OCI-LY3 (cell line): ENCODE measurements at regions not wholly inside any gene's neighbourhood (a gene's known extent, or its start where the extent isn't known, plus 50 kb on each side); places are given as distances from the start of the nearest gene placed in this dataset.

Experiments used
- H2AFZ ChIP-seq: fragments of 200-600, 300-600 bp; shearing (Covaris generic); 2 replicates; pipeline ENCODE4 v1.6.0; 2014; ENCODE audit warnings: antibody characterized with exemption, low read depth, low read length
- H3K27ac ChIP-seq: fragments of 200-600, 300-600 bp; sonication (generic); 2 replicates; pipeline ENCODE4 v1.5.1; 2014; ENCODE audit warnings: mild to moderate bottlenecking, low read length, moderate library complexity, mixed read lengths
- H3K27me3 ChIP-seq: fragments of 200-600, 300-600 bp; sonication (generic); 2 replicates; pipeline ENCODE4 v1.6.1; 2014; ENCODE audit warnings: low read depth, low read length, mixed read lengths
- H3K36me3 ChIP-seq: fragments of 200-600, 300-600 bp; sonication (generic); replicated peaks from 2 replicates; pipeline ENCODE3; 2014; ENCODE audit warnings: low read depth, low read length, mixed read lengths
- H3K4me1 ChIP-seq: fragments of 300-600, 200-600 bp; sonication (generic); 2 replicates; pipeline ENCODE4 v1.6.1; 2014; ENCODE audit warnings: low read length, mixed read lengths
- H3K4me2 ChIP-seq: fragments of 200-600, 300-600 bp; sonication (generic); 2 replicates; pipeline ENCODE4 v1.6.1; 2014; ENCODE audit warnings: low read length, mixed read lengths
- H3K4me3 ChIP-seq: fragments of 300-600, 200-600 bp; sonication (generic); 2 replicates; pipeline ENCODE4 v1.5.1; 2014; ENCODE audit warnings: antibody characterized with exemption, mild to moderate bottlenecking, low read length, moderate library complexity
- H3K79me2 ChIP-seq: fragments of 300-600, 200-600 bp; shearing (Covaris generic); 2 replicates; pipeline ENCODE4 v1.6.1; 2014; ENCODE audit warnings: mild to moderate bottlenecking, low read length, mixed read lengths
- H3K9ac ChIP-seq: fragments of 300-600, 200-600 bp; shearing (Covaris generic); 2 replicates; pipeline ENCODE4 v1.6.0; 2014; ENCODE audit warnings: mild to moderate bottlenecking, low read length, moderate library complexity
- H3K9me3 ChIP-seq: fragments of 200-600, 300-600 bp; shearing (Covaris generic); 2 replicates; pipeline ENCODE4 v1.6.1; 2014; ENCODE audit warnings: low read length, mixed read lengths; ENCODE audit not compliant: insufficient read depth
- H4K20me1 ChIP-seq: fragments of 200-600, 300-600 bp; sonication (generic); 2 replicates; pipeline ENCODE4 v1.6.1; 2016; ENCODE audit warnings: low read length, mixed read lengths; ENCODE audit not compliant: insufficient read depth
- EZH2phosphoT487 ChIP-seq: fragments of 200-600 bp; shearing (Covaris generic); IDR thresholded peaks from 2 replicates; pipeline ENCODE4 v1.6.1; 2018; ENCODE audit warnings: antibody characterized with exemption, mixed run types, low read depth
- TF ChIP-seq, protein P1 (sequence below): fragments of 200-600, 300-600 bp; sonication (generic); IDR thresholded peaks from 2 replicates; pipeline ENCODE4 v1.5.1; 2014; ENCODE audit warnings: antibody characterized with exemption, low read length, low read depth

DNA sequence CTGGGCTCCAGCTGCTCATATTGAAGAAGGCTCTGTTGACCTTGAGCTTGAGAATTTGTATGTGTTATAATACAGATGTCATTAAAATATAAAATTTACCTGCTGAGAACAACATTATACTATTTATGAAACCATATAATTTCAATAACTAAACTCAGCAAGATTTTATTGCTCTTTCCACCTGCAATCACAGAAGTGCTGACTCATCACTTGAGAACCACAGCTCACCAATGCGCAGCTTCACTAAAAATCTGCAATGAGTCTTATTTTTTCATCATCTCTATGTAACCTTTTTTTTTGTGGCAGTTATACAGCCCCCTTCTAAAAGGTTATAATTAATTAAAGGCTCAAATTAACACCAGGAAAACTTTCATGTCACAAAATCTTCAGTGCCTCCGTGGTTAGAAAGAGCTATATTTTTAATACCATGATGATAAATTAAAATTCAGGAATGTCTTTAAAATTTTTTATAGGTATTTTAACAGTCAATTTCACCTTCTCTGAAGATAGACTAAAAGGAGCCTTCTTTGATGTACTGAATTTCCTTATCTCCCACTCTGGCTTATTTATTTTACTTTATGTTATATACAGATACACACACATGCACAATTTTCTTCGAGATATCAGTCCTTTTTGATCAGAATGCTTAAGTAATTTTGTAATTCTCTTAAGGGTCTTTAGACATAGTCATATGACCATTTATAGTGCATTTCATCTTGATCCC lies 102.7 kb downstream of the EVX1 start:
- Histone ChIP-seq H3K4me1 (peaks cover under 1% of the 10 kb centered on the region), H3K36me3 (no peaks in the 10 kb centered on the region), H3K9ac (no peak overlapping the region), H4K20me1 (no peaks in the 10 kb centered on the region), H3K27me3 (no peaks in the 10 kb centered on the region), H2AFZ (no peak overlapping the region), H3K4me2 (no peak overlapping the region), H3K9me3 (no peaks in the 10 kb centered on the region), H3K27ac (no peak overlapping the region), H3K79me2 (no peaks in the 10 kb centered on the region), H3K4me3 (no peak overlapping the region)
- TF ChIP-seq, protein P1, sequence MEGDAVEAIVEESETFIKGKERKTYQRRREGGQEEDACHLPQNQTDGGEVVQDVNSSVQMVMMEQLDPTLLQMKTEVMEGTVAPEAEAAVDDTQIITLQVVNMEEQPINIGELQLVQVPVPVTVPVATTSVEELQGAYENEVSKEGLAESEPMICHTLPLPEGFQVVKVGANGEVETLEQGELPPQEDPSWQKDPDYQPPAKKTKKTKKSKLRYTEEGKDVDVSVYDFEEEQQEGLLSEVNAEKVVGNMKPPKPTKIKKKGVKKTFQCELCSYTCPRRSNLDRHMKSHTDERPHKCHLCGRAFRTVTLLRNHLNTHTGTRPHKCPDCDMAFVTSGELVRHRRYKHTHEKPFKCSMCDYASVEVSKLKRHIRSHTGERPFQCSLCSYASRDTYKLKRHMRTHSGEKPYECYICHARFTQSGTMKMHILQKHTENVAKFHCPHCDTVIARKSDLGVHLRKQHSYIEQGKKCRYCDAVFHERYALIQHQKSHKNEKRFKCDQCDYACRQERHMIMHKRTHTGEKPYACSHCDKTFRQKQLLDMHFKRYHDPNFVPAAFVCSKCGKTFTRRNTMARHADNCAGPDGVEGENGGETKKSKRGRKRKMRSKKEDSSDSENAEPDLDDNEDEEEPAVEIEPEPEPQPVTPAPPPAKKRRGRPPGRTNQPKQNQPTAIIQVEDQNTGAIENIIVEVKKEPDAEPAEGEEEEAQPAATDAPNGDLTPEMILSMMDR, result no peak
- no peak for TF ChIP-seq EZH2phosphoT487

DNA sequence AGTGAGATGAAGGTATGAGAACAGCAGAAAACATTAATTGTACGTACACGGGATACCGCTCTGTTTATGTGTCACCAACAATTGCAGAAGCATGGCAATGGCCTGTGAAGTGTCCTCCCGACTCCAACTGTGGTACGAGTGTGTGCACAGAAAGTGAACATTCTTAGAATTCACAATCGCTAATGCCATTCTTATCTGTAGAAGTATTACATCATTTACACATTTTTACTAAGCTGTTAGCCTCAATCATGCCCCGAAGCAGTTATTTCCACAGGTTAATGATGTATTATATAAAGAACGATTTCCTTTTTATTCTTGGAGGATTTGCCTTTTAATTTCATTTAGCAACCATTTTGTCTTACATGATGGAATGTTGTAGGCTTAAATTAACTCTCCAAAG lies 103.4 kb downstream of the EVX1 start:
- H3K27ac ChIP-seq, result no peak overlapping the region
- no peaks in the 10 kb centered on the region for H3K36me3 ChIP-seq
- no peaks in the 10 kb centered on the region for H3K9me3 ChIP-seq
- no peaks in the 10 kb centered on the region for H3K27me3 ChIP-seq
- no peak overlapping the region for H2AFZ ChIP-seq
- TF ChIP-seq, protein P1, result no peak
- TF ChIP-seq EZH2phosphoT487, result no peak
- H3K9ac ChIP-seq, result no peak overlapping the region
- no peaks in the 10 kb centered on the region for H3K79me2 ChIP-seq
- H3K4me1 ChIP-seq, result no peaks in the 10 kb centered on the region
- no peak overlapping the region for H3K4me2 ChIP-seq
- H3K4me3 ChIP-seq, result no peak overlapping the region
- H4K20me1 ChIP-seq, result no peaks in the 10 kb centered on the region

- H3K4me1 ChIP-seq, result no peaks in the 10 kb centered on the region
- no peak overlapping the region for H3K4me3 ChIP-seq
- no peak overlapping the region for H3K27ac ChIP-seq
- no peak overlapping the region for H2AFZ ChIP-seq
- H4K20me1 ChIP-seq, result no peaks in the 10 kb centered on the region
- no peaks in the 10 kb centered on the region for H3K36me3 ChIP-seq
- no peaks in the 10 kb centered on the region for H3K27me3 ChIP-seq
- H3K79me2 ChIP-seq, result no peaks in the 10 kb centered on the region
- no peak for TF ChIP-seq EZH2phosphoT487
- TF ChIP-seq, protein P1, result no peak
- H3K4me2 ChIP-seq, result no peak overlapping the region
- H3K9me3 ChIP-seq, result no peaks in the 10 kb centered on the region
- H3K9ac ChIP-seq, result no peak overlapping the region
These were observed 104.1 kb downstream of the EVX1 start for GRCh38 chr7:27346531-27347275.

GRCh38 chr7:27347276-27347640 lies 104.7 kb downstream of the EVX1 start:
- TF ChIP-seq EZH2phosphoT487, result no peak
- TF ChIP-seq, protein P1, result no peak
- no peaks in the 10 kb centered on the region for H3K9me3 ChIP-seq
- H3K36me3 ChIP-seq, result no peaks in the 10 kb centered on the region
- H3K27ac ChIP-seq, result no peak overlapping the region
- H3K4me3 ChIP-seq, result no peak overlapping the region
- no peaks in the 10 kb centered on the region for H3K79me2 ChIP-seq
- H3K4me2 ChIP-seq, result no peak overlapping the region
- H3K4me1 ChIP-seq, result no peaks in the 10 kb centered on the region
- no peak overlapping the region for H3K9ac ChIP-seq
- 0 out of 2 replicates have a peak, but pooled peaks cover 1% of the 10 kb centered on the region for H3K27me3 ChIP-seq
- H4K20me1 ChIP-seq, result no peaks in the 10 kb centered on the region
- no peak overlapping the region for H2AFZ ChIP-seq
